ENCODE measurements at regions not wholly inside any gene's neighbourhood (a gene's known extent, or its start where the extent isn't known, plus 50 kb on each side); places are given as distances from the start of the nearest gene placed in this dataset.
"Not testable (repeated sequence)": the region's sequence is repeated elsewhere in the genome, so short reads cannot be mapped to it uniquely, and the experiment has no call there.

DNA sequence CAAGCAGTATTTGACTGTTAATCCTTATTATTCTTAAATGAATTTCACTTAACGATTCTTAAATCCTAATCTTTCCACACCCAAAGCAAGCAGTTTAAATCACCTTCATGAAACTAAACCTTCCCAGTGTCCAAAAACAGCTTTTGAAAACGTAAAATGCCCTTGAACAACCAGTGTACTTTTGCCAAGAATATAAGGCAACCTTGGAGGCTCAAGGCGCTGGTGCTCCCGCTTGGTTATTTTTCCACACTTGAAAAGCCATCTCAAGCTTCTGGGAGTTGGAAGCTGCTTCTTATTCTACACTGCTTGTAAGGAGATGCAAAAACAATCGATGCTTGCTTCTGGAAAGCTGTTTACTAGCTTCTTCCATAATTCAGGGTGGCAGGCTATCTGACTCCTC lies 625.7 kb downstream of the HTR1B start:
- DNase-seq, result no peak

DNA sequence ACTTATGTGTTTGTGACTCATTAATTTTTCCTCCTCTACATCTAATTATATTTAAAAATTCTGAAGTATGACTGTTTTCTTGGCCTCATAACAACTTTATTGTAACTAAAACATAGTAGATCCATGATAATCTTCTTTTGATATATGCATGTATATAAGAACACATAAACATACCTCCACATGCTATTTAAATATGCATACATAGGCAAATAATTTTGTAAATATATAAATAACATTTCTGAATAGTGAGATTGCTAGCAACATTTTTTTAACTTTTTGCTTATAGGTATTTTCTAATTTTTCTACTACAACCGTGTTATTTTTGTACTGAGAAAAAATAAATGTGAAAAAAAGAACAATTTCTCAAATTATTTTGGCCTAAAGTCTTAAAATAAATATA lies 627.6 kb downstream of the HTR1B start:
- DNase-seq, result no peak

DNA sequence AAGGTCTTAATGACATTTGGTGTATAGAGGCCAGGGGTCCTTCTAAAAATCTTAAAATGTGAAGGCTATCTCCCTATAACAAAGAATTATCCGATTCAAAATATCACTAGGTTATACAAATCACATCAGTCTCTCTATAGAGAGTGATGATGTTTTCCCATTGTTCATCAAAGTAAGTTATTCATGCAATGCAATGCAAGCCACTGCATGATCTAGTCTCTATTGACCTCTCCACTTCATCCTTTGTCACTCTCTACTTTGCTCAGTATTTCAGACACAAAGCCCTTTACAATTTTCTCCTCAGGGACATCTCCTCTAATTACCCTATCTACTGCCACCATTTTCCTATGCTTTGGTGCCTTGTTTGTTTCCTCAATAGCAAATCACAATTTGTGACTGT lies 628.0 kb downstream of the HTR1B start:
- DNase-seq, result no peak

DNA sequence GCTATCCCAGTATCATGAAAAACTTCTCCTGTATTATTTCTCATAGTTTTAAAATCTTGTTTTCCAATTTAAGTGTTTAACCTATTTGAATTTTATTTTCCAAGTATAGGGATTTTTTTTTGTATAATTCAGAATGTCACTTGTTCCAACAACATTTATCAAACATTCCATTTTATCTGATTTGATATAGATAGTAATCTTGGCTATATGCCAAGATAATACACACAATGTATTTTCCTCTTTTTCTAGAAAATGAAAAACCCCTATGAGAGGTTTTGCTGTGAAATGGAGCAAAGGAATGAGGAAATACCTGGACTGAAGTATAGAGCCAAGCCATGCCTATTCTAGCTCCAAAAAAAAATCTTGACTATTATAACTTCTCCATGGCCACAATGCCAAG lies 628.9 kb downstream of the HTR1B start:
- DNase-seq, result no peak

DNA sequence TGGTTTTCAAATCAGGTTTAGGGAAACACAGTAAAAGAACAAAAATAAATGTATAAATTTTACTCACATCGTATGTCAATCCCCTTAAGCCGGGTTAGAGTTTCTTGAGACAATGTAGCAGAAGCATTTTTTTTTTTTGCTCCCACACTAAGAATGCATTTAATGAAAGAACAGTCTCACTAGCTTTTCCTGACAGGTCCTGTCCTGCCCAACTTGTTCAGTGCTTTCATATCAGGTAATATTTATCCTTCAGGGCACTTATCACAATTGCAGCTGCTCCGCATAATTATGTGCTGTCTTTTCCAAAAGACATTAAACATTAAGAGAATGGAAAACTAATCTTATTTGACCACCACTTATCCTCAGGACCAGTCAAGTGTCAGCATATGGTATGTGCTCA lies 632.0 kb downstream of the HTR1B start:
- DNase-seq, result no peak

DNA sequence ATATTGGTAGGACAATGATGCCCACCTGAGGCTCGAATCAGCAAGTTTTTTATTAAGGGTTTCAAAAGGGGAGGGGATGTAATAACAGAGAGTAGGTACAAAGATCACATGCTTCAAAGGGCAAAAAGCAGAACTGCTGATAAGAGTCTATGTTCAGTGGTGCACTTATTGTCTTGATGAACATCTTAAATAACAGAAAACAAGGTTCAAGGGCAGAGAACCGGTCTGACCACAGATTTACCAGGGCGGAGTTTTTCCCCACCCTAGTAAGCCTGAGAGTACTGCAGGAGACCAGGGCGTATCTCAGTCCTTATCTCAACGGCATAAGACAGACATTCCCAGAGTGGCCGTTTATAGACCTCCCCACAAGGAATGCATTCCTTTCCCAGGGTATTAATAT lies 639.7 kb downstream of the HTR1B start:
- not testable (repeated sequence) for DNase-seq

DNA sequence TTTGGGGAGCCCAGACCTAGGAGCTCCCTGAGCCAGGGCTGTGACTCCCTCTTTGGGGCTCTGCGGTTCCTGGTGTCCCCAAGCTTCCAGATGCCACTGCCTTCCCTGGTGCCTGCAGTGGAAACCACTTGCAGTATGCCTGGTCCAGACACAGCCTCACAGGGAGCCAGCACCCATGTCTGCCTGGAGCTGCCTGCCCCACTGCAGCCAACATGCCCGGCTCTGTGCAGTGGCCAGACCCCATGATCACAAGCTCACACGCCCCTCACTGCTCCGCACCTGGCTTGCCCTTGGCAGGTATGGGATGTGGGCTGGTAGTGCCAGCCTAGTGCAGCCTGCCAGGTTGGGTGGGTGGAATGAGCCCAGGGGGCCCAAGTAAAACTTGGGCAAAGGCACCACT lies 644.8 kb downstream of the HTR1B start:
- DNase-seq, result no peak

DNA sequence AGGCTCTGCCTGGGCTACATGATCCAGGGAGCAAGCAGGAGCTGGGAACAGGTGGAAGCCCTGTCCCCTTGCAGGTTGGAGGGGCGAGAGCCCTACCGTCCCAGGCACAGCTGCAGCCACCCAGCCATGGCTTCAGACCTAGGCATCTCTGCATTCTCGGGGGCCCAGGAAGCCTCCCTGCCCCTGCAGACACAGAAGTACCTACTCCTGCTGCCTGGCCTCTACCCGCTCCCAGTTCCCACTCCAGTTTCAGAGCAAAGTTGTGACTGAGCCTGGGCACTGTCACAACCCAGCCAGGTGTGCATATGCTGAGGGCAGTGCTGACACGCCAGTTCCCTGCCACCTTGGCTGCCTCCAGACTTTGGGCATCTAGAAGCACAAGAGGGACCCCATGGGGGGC lies 645.9 kb downstream of the HTR1B start:
- DNase-seq, result no peak

DNA sequence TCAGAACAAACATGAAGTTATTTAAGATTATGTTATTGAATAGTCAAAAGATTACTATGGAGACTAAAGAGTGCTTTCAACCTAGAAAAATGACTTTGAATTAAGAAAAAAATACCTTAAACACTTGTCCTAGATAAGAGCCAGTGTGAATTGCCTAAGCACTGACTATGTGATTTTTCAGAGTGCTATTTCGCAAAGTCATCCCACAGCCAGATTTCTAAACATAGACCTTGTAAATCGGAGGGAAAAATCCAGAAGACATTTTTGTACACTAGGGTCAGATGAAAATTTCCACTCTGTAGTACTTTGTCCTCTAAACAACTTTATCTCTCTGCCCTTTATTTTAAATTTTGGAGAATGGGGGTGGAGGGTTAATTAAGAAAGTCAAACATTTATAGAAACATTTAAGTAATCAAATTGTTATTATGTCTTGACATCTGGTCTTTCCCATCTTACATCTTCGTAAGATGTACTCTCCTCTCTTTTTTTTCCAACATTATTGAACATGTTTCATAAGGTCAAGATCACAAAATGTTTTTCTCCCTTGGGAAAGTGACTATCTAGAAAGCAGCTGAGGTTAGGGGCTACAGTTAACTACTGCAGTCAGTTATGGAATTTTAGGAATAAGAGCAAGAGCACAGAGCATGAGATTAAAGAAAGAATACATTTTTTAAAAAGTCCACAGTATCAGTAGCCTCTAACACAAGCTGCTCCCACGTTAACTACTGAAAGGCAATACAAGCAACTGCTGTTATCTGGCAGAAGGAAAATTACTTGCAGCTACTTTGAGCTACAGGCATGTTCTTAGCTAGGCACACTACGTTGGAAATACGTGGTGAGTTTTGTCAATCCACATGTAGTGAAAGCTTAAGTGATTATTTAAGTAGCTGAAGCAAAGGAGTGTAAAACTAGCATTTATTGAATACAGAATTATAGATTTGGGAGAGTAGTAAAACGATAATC lies 648.5 kb downstream of the HTR1B start:
- DNase-seq, result no peak

DNA sequence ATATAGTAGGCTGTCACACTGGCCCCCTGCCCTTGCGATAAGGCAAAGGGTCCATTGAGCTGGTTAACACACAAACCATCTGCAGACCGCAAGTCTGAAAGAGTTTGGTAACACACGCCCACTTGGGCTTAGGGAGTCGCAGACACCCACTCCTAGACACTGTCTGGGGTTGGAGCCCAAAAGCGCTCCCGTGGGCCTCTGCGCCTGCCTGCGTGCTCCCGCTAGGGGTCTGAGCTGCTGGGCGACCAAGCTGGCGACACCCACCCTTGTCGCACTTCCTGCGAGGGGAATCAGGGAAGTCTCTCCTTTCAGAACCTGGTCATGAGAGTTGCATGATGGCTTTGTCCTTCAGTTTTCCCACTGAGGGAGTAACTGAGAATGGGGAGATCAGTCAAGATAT lies 653.0 kb downstream of the HTR1B start:
- DNase-seq, result no peak

DNA sequence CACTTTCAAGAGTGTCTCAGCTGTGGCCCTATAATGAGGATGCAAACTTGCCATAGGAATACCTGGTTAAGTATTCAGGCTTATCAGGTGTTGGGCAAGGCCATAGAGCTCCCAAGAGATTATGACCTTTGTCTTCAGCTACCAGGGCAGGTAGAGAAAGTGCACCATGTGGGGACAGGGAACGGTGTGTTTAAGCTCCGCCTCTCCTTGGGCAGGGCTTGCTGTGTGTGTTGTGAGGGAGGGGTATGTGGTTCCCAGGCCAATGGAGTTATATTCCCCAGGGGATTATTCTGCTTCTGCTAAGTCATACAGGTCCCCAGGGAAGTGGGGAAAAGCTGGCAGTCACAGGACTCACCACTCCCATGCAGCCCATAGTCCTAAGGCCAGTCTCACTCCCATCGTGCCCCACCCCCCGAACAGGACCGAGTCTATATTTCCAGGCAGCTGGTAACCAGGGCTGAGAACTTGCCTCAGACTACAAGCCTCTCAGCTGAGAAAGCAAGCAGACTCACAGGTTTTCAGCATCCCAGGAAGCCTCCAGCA lies 660.2 kb downstream of the HTR1B start:
- no peak for DNase-seq

DNA sequence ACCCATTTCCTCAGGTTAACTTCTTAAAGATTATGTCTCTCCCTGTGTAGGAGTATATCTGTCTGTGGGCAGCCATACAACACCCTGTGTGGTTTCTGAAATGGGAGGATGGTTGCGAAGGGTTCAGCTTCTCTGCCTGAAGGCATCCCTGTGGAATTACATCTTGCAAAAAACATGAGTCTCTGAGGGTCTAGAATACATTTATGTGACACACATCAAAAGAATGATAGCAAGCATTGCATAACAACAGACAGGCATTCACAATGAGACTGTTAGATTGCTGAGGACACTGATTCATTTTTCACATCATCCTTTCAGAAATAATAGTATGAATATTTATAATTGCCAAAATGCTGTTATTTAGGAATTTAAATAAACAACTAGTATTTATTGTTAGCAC lies 670.9 kb downstream of the HTR1B start:
- DNase-seq, result no peak

DNA sequence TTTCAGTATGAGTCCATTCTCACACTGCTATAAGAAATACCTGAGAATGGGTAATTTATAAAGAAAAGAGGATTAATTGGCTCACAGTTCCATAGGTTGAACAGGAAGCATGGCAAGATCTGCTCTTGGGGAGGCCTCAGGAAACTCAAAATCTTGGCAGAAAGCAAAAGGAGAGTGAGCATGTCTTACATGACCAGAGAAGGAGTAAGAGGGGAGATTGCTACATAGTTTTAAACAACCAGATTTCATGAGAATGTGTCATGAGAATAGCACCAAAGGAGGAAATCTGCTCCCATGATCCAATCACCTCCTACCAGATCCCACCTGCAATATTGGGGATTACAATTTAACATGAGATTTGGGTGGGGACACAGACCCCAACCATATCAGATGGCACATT lies 672.4 kb downstream of the HTR1B start:
- no peak for DNase-seq

DNA sequence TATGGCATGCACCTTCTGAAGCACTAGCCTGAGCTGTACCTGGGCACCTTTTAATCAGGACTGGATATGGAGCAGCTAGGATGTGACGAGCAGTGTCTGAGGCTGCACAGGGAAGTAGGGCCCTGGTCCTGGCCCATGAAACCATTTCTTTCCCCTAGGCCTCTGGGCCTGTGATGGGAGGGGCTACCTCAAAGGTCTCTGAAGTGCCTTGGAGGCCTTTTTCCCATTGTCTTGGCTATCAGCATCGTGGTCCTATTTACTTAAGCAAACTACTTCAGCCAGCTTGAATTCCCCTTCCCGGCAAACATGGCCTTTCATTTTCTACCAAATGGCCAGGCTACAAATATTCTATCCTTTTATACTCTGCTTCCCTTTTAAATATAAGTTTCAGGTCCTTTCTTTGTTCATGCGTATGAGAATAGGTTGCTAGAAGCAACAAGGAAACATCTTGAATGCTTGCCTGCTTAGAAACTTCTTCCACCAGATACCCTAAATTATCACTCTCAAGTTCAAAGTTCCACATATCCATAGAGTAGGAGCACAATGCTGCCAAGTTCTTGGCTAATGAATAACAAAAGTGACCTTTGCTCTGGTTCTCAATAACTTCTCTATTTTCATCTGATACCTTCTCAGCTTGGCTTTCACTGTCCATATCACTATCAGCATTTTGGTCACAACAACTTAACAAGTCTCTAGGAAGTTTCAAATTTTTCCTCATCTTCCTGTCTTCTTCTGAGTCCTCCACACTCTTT lies 673.1 kb downstream of the HTR1B start:
- DNase-seq, result no peak

DNA sequence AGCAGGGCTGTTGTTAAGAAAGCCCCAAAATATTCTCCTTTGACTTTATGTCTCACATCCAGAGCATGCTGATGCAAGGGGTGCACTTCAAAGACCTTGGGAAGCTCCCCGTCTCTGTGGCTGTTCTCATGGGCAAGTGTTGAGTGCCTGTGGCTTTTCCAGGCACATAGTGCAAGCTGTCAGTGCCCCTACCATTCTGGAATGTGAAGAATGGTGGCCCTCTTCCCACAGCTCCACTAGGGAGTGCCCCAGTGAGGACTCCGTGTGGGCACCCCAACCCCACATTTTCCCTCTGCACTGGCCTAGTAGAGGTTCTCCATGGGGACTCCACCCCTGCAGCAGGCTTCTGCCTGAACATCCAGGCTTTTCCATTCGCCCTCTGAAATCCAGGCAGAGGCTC lies 673.7 kb downstream of the HTR1B start:
- DNase-seq, result no peak

DNA sequence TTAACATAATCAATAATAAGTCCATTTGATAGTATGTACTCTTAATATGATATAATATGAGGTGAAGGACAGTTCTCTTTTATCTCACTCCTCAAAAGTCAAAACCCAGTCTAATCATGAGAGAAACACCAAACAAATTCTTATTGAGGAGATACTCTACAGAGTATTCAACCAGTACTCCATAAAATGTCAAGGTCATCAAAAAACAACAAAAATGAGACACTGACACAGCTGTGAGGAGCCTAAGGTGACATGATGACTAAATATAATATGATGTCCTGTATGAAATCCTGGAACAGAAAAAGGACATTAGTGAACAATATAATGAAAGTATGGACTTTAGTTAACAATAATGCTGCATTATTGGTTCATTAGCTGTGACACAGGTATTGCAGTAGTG lies 675.1 kb downstream of the HTR1B start:
- DNase-seq, result no peak

DNA sequence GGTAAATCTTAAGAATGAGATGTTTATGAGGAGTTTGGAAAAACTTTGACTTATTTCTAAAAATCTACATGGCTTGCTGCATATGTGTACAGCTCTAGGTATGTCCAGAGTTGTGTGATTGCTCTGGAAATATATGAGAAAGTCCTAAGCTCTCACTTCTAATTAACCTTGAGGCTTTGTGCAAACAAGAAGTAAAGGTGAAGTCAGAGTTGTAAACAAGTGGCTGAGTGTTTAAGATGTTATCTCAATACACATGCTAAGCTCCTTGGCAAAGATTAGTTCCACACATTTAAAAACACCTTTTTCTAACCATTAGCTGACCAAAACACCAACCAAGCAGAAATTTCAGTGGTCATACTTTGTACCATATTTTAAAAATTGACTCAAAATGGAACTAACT lies 684.2 kb downstream of the HTR1B start:
- DNase-seq, result no peak

DNA sequence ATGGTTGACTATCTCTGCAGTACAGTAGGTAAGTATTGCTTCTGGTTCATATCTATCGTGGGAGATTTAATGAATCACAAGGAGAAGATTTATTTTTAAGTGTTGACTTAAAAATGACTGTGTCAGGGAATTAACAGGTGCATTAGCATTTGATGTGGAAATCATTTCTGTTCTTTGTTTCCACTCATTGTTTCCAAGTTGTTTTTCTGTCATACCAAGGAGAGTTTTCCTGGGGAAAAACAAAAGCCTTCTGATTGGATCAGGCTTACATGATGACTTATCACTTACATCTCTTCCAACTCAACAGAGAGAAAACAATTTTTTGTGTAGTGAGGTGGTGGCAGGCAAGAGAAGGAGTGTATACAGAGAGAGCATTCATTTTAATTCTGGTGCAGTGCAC lies 686.4 kb downstream of the HTR1B start:
- DNase-seq, result no peak

DNA sequence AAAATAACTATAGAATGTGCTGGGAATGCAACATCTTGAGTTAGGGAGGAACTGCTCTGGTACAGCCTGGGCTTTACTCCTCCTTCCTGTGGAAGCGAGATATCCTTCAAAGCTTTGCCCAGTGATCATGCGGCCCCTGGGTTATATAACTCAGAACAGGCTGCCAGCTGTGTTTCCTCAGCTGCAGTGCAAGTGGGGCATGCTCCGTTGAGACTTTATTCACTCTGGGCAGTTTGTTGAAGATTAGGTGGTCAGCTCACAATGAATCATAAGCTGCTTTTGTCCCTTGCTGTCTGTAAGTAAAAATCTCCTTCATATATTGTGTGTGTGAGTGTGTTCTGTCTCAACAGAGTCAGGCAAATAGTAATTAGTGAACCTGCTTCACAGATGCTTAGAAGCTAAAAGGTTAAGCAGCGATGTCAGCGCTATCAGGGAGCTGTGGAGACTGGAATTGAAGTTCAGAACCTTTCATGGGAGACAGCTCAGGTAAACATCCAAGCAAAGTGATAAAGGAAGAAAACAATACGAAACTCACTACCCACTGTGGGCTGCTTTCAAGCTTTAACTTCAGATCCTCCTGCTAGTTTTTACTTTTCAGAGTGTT lies 688.4 kb downstream of the HTR1B start:
- no peak for DNase-seq

DNA sequence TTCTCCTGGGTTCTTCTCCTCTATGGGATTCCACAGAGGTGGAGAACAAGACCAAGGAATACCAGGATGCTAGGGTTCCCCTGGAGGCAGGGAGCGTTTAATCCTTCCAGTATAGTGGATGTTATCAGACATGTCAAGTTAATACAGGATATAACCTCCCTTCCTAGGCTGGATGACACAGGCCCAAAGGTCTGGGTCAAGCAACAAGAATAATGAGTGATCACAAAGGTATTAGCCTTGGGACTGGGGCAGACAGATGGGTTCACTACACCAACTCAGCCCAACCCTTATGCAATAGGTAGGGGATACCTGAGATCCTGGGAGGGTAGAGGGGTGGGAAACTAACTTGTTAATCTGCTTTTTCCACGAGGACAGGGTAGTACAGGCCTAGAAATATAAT lies 690.3 kb downstream of the HTR1B start:
- DNase-seq, result no peak

DNA sequence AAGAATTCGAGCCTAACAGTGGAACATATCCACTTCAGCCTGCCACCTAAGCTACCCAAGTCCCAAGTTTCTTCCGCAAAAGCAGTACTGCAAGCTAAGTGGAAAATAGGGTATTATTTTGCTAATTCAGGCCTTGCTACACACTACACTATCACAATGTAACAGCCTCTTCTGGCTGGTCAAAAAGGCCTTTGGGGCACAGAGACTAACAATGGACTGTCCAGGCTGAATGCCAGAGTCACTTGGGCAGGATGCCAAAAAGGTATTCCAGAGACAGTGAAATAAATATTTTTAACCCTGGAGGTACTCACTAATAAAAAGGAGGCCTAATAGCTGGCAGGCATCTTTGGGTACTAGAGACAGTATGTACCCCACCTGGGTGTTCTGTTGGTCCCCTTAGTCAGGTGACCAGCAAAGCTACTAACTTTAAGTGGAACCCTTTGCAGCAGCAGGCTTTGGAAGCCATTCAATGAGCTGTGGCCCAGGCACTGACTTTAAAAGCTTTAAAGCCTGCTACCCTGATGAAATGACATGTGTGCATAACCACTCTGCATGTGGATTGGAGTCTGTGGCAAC lies 692.1 kb downstream of the HTR1B start:
- DNase-seq, result no peak

DNA sequence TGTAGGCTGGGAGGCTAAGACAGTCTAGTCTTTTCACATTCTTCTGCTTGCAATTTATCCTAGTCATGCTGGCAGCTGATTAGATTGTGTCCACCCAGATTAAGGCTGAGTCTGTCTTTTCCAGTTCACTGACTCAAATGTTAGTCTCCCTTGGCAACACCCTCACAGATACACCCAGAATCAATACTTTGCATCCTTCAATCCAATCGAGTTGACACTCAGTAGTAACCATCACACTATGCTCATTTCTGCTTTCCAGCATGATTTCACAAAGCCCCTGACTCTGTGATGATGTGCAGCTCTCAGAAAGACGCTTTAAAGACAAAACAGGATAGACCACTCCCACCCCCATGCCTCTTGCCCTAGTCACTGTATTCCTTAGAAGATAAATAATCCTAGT lies 693.0 kb downstream of the HTR1B start:
- no peak for DNase-seq

DNA sequence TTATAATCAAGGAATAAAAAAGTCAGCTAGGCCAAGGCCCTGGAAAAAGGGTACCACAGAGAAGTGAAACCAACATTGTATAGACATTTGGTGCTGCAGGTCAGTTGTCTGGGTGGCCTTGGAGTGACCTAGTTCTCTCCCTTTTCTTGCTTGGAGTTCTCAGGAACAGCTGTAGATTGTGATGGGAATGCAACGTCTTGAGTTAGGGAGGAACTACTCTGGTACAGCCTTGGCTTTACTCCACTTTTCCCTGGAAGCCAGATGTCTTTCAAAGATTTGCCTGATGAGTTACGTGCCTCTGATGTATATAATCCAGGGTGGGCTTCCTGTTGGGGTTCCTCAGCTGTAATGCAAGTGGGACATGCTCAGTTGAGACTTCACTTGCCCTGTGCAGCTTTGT lies 694.7 kb downstream of the HTR1B start:
- DNase-seq, result no peak

All from COR-L47 (cell line).